HCEC 1CT (cell line): ENCODE measurements at regions not wholly inside any gene's neighbourhood (a gene's known extent, or its start where the extent isn't known, plus 50 kb on each side); places are given as distances from the start of the nearest gene placed in this dataset.
"Not testable (repeated sequence)": the region's sequence is repeated elsewhere in the genome, so short reads cannot be mapped to it uniquely, and the experiment has no call there.

ENCODE experiments used
- DNase-seq: peaks from one replicate; pipeline ENCODE4 v3.0.0-alpha.2; 2017

DNA sequence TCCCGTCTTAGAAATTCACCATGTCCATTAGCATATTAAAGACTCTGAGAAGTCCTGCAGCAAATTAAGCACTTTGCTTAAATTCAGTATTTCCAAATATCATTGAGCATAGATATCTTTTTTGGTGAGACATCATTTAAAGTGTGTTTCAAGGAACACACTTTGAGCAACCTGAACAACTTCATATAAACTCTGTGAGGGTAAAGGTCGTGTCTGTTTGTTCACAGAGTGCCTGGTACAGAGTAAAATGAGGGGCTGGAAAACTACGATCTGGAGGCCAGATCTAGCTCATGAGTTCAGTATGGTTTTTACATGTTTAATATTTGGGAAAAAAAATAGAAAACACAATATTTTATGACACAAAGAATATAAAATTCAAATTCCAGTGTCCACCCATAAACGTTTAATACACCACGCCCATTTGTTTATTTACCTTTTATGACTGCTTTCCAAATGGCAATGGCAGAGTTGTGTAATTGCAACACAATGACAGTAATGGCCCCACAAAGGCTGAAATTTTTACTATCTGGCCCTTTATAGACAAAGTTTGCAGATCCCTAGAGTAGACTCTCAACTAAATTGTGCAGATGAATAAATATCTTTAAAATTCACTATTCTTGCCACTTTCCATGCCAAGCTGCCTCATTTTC lies 67.4 kb downstream of the SNTN start:
- DNase-seq, result no peak

GRCh38 chr3:63720951-63721350 lies 68.5 kb downstream of the SNTN start:
- peak; percentile 59 for DNase-seq

- DNase-seq, result peak; percentile 93
Observed at GRCh38 chr3:63724987-63725386, 72.5 kb downstream of the SNTN start.

DNA sequence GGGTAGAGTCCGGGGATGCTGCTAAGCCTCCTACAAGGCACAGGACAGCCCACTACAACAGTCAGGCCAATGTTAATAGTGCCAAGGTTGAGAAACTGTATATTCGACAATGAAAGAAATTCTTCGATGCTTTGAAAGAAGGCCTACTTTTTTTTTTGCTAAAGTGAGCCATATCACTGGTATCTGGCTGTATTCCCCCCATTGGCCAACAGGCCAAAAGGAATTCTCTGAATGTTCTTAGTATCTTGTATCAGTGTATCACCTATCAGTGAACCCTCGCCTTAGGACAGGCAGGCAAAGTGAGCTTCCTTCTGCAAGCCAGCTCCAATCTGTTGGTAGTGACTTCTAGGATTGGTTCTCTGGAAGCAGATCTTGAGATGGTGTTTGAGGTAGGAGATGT lies 74.2 kb downstream of the SNTN start:
- DNase-seq, result no peak

DNA sequence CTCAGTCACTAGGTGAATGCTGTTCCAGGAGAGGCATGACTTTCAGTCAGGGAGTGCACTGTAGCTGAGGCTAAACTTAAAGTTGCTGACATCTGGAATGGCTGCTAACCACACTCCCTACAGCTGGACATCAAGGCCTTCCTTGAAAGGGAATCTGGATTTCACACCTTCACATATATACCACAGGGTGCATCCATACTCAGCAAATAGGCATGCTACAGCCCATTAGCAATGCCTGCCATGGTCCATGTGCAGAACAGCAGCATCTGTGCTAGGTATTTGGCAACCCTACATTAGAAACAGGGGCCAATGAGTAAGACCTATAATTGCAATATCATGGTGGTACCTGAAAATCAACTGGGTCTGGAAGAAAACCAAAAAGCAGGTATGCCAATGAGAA lies 74.8 kb downstream of the SNTN start:
- DNase-seq, result no peak

- no peak for DNase-seq
Observed at GRCh38 chr3:63731866-63732265, 79.4 kb downstream of the SNTN start.

- not testable (repeated sequence) for DNase-seq
Observed at GRCh38 chr3:63733278-63733677, 80.8 kb downstream of the SNTN start.

- not testable (repeated sequence) for DNase-seq
Observed at GRCh38 chr3:63734632-63735031, 82.2 kb downstream of the SNTN start.

DNA sequence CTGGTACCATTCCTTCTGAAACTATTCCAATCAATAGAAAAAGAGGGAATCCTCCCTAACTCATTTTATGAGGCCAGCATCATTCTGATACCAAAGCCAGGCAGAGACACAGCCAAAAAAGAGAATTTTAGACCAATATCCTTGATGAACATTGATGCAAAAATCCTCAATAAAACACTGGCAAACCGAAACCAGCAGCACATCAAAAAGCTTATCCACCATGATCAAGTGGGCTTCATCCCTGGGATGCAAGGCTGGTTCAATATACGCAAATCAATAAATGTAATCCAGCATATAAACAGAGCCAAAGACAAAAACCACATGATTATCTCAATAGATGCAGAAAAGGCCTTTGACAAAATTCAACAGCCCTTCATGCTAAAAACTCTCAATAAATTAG lies 82.3 kb upstream of the C3orf49 start:
- not testable (repeated sequence) for DNase-seq

GRCh38 chr3:63738577-63738976 lies 80.5 kb upstream of the C3orf49 start:
- DNase-seq, result not testable (repeated sequence)

DNA sequence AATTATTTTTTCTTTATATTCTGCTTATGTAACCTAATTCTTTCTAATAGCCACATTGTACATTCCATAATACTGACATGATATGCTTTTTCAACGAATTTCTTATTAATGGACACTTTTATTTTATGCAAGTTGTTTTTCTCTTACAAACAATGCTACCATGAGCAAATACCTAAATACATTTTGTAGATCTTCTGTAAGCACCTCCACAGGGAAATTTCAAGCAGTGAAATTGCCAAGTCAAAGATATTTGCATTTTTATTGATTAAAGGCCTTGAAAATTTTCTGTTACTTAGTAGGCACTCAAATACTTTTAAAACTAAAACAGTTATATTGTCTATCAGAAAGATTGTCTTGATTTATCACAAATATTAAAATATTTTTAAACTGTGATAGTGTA lies 79.6 kb upstream of the C3orf49 start:
- DNase-seq, result no peak

DNA sequence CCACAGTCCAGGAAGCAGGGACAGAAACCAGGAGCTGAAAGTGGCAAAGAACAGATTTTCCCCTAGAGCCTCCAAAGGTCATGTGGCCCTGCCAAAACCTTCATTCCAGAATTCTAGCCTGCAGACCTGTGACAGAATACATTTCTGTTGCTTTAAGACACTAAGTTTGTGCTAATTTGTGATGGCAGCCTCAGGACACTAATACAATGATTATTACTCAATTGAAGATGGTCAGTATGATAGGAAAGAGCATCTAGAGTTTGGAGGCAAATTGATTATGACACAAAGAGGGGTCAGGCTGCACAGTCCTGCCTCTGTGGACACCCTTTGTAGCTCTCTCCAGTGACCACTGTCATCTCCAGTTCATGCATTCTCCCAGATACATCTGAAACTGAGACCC lies 79.0 kb upstream of the C3orf49 start:
- no peak for DNase-seq

- DNase-seq, result not testable (repeated sequence)
Observed at GRCh38 chr3:63744693-63745092, 74.4 kb upstream of the C3orf49 start.

GRCh38 chr3:63745757-63746156 lies 73.3 kb upstream of the C3orf49 start:
- DNase-seq, result no peak

DNA sequence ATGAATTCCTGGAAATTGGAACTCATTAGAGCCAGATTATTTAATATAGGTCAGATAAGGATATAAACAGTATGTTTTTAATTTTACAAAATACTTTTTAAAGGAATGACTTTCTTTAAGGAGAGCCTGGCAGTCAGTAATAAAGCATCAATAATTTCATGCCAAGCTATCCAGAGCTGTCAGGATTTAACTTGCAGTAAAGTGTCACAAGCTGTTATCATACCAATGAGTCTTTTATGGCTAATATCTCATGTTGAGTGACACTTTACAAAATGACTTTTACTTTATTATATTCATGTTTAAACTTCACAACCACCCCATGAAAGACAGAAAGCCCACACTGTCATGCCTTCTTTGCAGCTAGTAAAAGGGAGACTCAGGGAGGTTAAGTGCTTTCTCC lies 72.9 kb upstream of the C3orf49 start:
- no peak for DNase-seq

- DNase-seq, result no peak
Observed at GRCh38 chr3:63751459-63751858, 67.6 kb upstream of the C3orf49 start.

- peak; percentile 29 for DNase-seq
Observed at GRCh38 chr3:63753567-63753966, 65.5 kb upstream of the C3orf49 start.

DNA sequence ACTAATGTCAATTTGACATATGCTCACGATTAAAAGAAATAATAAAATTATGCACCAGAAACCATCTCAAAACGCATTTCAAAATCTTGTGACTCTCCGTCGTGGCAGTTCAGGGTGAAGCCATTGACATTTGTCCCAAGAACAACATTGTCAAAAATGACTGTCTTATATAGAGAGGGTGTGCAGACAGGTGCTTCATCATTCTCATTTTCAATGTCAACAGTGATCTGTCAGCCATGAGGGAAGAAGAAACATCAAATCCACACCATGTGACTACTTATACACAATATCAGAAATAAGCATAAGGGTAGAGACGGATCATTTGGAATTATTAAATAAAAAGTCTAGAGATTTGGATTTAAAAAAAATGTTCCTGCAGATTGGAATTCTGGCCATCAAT lies 65.1 kb upstream of the C3orf49 start:
- no peak for DNase-seq

DNA sequence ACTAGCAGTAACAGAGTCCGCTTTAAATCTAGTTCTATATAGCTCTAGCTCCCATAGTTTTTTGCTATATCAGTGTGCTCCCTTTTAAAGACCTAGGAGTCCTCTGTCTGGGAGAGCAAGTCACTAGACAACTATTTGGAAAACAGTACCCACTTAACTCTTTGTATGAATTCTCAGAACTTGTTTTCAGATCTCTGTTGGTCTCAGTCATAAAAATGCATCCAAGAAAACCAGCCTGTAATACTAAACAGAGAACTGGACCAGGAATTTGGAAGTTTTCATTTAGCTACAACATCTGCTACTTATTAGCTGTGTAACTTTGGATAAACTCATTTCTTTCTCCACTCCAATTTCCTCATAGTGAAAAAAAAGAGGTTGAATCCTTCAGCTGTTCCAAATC lies 56.9 kb upstream of the C3orf49 start:
- DNase-seq, result peak; percentile 62

DNA sequence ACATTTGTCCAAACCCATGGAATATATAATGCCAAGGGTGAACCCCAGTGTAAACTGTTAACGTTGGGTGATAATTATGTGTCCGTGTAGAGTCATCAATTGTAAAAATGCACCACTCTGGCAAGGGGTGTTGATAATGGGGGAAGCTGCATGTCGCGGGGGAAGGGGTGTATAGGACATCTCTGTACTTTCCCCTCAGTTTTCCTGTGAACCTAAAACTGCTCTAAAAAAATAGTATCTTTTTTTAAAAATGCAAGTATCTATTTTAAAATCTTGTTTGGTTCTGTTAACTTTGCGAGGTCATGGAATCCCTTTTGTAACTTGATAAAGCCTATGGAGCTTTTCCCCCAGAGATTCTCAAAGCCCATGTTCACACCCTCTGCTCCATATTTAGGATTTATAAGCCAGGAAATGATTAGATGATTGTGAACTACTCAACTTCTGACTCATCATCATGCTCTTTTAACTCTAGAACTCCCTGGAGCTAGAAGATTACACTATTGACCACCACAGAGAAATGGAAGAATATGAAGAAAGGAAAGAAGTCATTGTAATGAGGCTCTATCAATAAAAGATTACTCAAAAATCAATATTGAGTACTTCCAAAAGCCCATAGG lies 56.1 kb upstream of the C3orf49 start:
- peak; percentile 91 for DNase-seq

- no peak for DNase-seq
Observed at GRCh38 chr3:63764511-63764910, 54.6 kb upstream of the C3orf49 start.

DNA sequence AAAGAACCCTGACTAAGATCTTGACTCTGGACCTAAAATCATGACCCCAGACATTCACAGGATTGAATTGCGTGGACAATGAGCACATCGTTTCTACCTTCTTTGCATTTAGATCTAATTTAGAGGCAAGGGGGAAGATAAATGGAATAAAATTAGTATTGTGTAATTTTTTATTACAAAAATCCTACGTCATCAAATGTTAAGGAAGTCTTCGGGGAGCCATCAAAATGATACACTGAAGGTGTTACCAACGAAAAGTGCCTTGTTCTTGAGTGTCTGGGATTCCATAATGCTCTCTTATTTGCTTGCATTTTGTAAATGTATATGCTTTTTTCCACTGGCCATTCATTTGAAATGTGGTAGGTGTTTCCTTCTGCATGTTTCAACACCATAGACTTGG lies 52.8 kb upstream of the C3orf49 start:
- DNase-seq, result no peak

- no peak for DNase-seq
Observed at GRCh38 chr3:63768386-63768785, 50.7 kb upstream of the C3orf49 start.

DNA sequence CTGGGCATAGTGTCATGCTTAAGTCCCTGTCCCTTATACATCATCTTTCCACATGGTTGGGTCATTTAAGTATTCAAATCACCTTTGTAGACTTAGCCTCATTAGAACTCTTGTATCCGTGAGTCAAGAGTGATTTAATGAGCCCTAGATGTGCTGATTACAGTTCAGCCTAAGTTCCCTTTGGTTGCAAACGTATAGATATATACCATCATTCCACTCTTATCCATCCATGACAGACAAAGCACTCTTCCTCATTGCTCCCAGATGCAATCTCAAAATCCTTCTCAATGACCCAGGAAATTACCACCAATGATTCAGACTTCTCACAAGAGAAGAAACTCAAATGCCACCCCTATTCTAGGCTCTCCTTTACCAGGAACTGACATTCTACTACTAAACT lies 50.2 kb upstream of the C3orf49 start:
- no peak for DNase-seq
